ENCODE measurements at regions not wholly inside any gene's neighbourhood (a gene's known extent, or its start where the extent isn't known, plus 50 kb on each side); places are given as distances from the start of the nearest gene placed in this dataset.

GRCh38 chr6:74756923-74757322 lies 448.9 kb downstream of the COL12A1 start:
- TF ChIP-seq BACH2 (CRISPR knock-in tag; IDR thresholded peaks at IDR 0.05; ENCODE audit: borderline replicate concordance) (no peak), GLIS3 (CRISPR knock-in tag; IDR thresholded peaks at IDR 0.05) (no peak), PPARA (CRISPR knock-in tag; IDR thresholded peaks at IDR 0.05; ENCODE audit: borderline replicate concordance) (no peak), ESRRG (CRISPR knock-in tag; IDR thresholded peaks at IDR 0.05) (no peak), ZFP3 (CRISPR knock-in tag; IDR thresholded peaks at IDR 0.05) (no peak), TSHZ2 (CRISPR knock-in tag; IDR thresholded peaks at IDR 0.05) (no peak), CSRNP3 (CRISPR knock-in tag; IDR thresholded peaks at IDR 0.05) (no peak), TOX (CRISPR knock-in tag; IDR thresholded peaks at IDR 0.05; ENCODE audit: borderline replicate concordance) (no peak), CSDC2 (CRISPR knock-in tag; IDR thresholded peaks at IDR 0.05) (no peak), ARNTL (CRISPR knock-in tag; IDR thresholded peaks at IDR 0.05; ENCODE audit: borderline replicate concordance, low read depth) (no peak), ZNF70 (CRISPR knock-in tag; IDR thresholded peaks at IDR 0.05) (no peak), ZNF8 (CRISPR knock-in tag; IDR thresholded peaks at IDR 0.05) (no peak)

GRCh38 chr6:74755778-74756177 lies 450.1 kb downstream of the COL12A1 start:
- ATAC-seq = no peak
- TF ChIP-seq CSDC2 (CRISPR knock-in tag; IDR thresholded peaks at IDR 0.05) = no peak
- TF ChIP-seq PPARA (CRISPR knock-in tag; IDR thresholded peaks at IDR 0.05; ENCODE audit: borderline replicate concordance) = no peak
- no peak for TF ChIP-seq CREB5 (CRISPR knock-in tag; IDR thresholded peaks at IDR 0.05; ENCODE audit: low read depth)
- TF ChIP-seq POU6F1 (CRISPR knock-in tag; IDR thresholded peaks at IDR 0.05; ENCODE audit: borderline replicate concordance, low read depth) = no peak
- no peak for TF ChIP-seq RARB (CRISPR knock-in tag; IDR thresholded peaks at IDR 0.05)
- TF ChIP-seq ZC3H10 (CRISPR knock-in tag; IDR thresholded peaks at IDR 0.05) = no peak
- TF ChIP-seq ARNTL (CRISPR knock-in tag; IDR thresholded peaks at IDR 0.05; ENCODE audit: borderline replicate concordance, low read depth) = no peak
- no peak for TF ChIP-seq ZFP3 (CRISPR knock-in tag; IDR thresholded peaks at IDR 0.05)
- no peak for TF ChIP-seq SNAI2 (CRISPR knock-in tag; IDR thresholded peaks at IDR 0.05)
- no peak for TF ChIP-seq BACH2 (CRISPR knock-in tag; IDR thresholded peaks at IDR 0.05; ENCODE audit: borderline replicate concordance)
- TF ChIP-seq CSRNP3 (CRISPR knock-in tag; IDR thresholded peaks at IDR 0.05) = no peak
- TF ChIP-seq ZNF70 (CRISPR knock-in tag; IDR thresholded peaks at IDR 0.05) = no peak
- no peak for TF ChIP-seq ISL1 (CRISPR knock-in tag; IDR thresholded peaks at IDR 0.05)
- no peak for TF ChIP-seq ESRRG (CRISPR knock-in tag; IDR thresholded peaks at IDR 0.05)
- TF ChIP-seq TSHZ2 (CRISPR knock-in tag; IDR thresholded peaks at IDR 0.05) = no peak

More at GRCh38 chr6:74756923-74757322, 448.9 kb downstream of the COL12A1 start:
- ATAC-seq = no peak

All from SK-N-SH treated with all-trans-retinoic acid at 6 μM for 48 hours (cell line).